Adrenal gland (tissue), 5 donors: ENCODE measurements at regions not wholly inside any gene's neighbourhood (a gene's known extent, or its start where the extent isn't known, plus 50 kb on each side); places are given as distances from the start of the nearest gene placed in this dataset.

Source experiments
- POLR2A ChIP-seq, 2 donors: fragments of 450-650 bp; IDR thresholded peaks; one replicate each; pipeline ENCODE4 v1.6.1; 2017; ENCODE audit warnings: antibody characterized with exemption in 2 of 2, mild to moderate bottlenecking in 2 of 2, moderate library complexity in 1 of 2
- TF ChIP-seq, protein P1 (sequence below), 6 experiments: fragments of 450-650 bp in 4 of 6; fragments of 200-600 bp in 2 of 6; sonication (generic) in 1 of 6; IDR thresholded peaks; 1 replicate in 5 of 6; 2 replicates in 1 of 6; pipeline versions ENCODE4 v1.5.1 to v1.8.0; 2016 to 2021; ENCODE audit warnings: antibody characterized with exemption in 6 of 6, mild to moderate bottlenecking in 2 of 6, moderate library complexity in 1 of 6
- donor health status: DM: no; HTN: no; CAD: no.

- TF ChIP-seq, protein P1, sequence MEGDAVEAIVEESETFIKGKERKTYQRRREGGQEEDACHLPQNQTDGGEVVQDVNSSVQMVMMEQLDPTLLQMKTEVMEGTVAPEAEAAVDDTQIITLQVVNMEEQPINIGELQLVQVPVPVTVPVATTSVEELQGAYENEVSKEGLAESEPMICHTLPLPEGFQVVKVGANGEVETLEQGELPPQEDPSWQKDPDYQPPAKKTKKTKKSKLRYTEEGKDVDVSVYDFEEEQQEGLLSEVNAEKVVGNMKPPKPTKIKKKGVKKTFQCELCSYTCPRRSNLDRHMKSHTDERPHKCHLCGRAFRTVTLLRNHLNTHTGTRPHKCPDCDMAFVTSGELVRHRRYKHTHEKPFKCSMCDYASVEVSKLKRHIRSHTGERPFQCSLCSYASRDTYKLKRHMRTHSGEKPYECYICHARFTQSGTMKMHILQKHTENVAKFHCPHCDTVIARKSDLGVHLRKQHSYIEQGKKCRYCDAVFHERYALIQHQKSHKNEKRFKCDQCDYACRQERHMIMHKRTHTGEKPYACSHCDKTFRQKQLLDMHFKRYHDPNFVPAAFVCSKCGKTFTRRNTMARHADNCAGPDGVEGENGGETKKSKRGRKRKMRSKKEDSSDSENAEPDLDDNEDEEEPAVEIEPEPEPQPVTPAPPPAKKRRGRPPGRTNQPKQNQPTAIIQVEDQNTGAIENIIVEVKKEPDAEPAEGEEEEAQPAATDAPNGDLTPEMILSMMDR (IDR thresholded peaks at IDR 0.05) = no peak
- peak in 1 of 2 donors; percentile 35 for TF ChIP-seq POLR2A (IDR thresholded peaks at IDR 0.05)
Measured at GRCh38 chr6:6890400-6890858, 217.3 kb upstream of the RREB1 start.
